ENCODE measurements at regions not wholly inside any gene's neighbourhood (a gene's known extent, or its start where the extent isn't known, plus 50 kb on each side); places are given as distances from the start of the nearest gene placed in this dataset.
A peak's percentile ranks its signal among the peaks of the same experiment; 100 is the strongest.

GRCh38 chr2:129884221-129884786, 95.2 kb upstream of the RAB6C start:
- Mint-ChIP-seq H3K36me3 (ENCODE audit: low read depth) (no peaks in the 10 kb centered on the region), H3K4me3 (no peak overlapping the region), H3K9me3 (no peaks in the 10 kb centered on the region), H3K27ac (no peak overlapping the region), H3K27me3 (ENCODE audit: low read depth) (peaks cover 22% of the 10 kb centered on the region), H3K4me1 (no peaks in the 10 kb centered on the region)
- no peak for TF ChIP-seq CTCF (IDR thresholded peaks at IDR 0.05; ENCODE audit: unreplicated experiment in 3 of 3)

- Mint-ChIP-seq H3K4me3 (no peak overlapping the region), H3K36me3 (ENCODE audit: low read depth) (no peaks in the 10 kb centered on the region), H3K27ac (no peak overlapping the region), H3K4me1 (no peaks in the 10 kb centered on the region), H3K27me3 (ENCODE audit: low read depth) (peaks cover 22% of the 10 kb centered on the region), H3K9me3 (no peaks in the 10 kb centered on the region)
- peak in 1 of 3 experiments; percentile 22 for TF ChIP-seq CTCF (IDR thresholded peaks at IDR 0.05; ENCODE audit: unreplicated experiment in 3 of 3)
These were observed 93.7 kb upstream of the RAB6C start for GRCh38 chr2:129885735-129886134.

GRCh38 chr2:129887688-129888266, 91.7 kb upstream of the RAB6C start:
- Mint-ChIP-seq H3K27ac (no peak overlapping the region), H3K4me3 (no peak overlapping the region), H3K36me3 (ENCODE audit: low read depth) (no peaks in the 10 kb centered on the region), H3K9me3 (no peaks in the 10 kb centered on the region), H3K27me3 (ENCODE audit: low read depth) (peaks cover 24% of the 10 kb centered on the region), H3K4me1 (no peaks in the 10 kb centered on the region)
- no peak for TF ChIP-seq CTCF (IDR thresholded peaks at IDR 0.05; ENCODE audit: unreplicated experiment in 3 of 3)

- no peaks in the 10 kb centered on the region for H3K9me3 Mint-ChIP-seq
- no peak overlapping the region for H3K4me3 Mint-ChIP-seq
- H3K36me3 Mint-ChIP-seq (ENCODE audit: low read depth): no peaks in the 10 kb centered on the region
- H3K27ac Mint-ChIP-seq: no peak overlapping the region
- H3K27me3 Mint-ChIP-seq (ENCODE audit: low read depth): peaks cover 24% of the 10 kb centered on the region
- H3K4me1 Mint-ChIP-seq: no peaks in the 10 kb centered on the region
- no peak for TF ChIP-seq CTCF (IDR thresholded peaks at IDR 0.05; ENCODE audit: unreplicated experiment in 3 of 3)
These were observed 91.0 kb upstream of the RAB6C start for GRCh38 chr2:129888461-129888860.

GRCh38 chr2:129888896-129889295, 90.6 kb upstream of the RAB6C start:
- Mint-ChIP-seq H3K27me3 (ENCODE audit: low read depth) (peaks cover 23% of the 10 kb centered on the region), H3K27ac (no peak overlapping the region), H3K4me1 (no peaks in the 10 kb centered on the region), H3K4me3 (no peak overlapping the region), H3K36me3 (ENCODE audit: low read depth) (no peaks in the 10 kb centered on the region), H3K9me3 (no peaks in the 10 kb centered on the region)
- TF ChIP-seq CTCF (IDR thresholded peaks at IDR 0.05; ENCODE audit: unreplicated experiment in 3 of 3): no peak

All from nephron (organoid).